ENCODE measurements at regions not wholly inside any gene's neighbourhood (a gene's known extent, or its start where the extent isn't known, plus 50 kb on each side); places are given as distances from the start of the nearest gene placed in this dataset.

DNA sequence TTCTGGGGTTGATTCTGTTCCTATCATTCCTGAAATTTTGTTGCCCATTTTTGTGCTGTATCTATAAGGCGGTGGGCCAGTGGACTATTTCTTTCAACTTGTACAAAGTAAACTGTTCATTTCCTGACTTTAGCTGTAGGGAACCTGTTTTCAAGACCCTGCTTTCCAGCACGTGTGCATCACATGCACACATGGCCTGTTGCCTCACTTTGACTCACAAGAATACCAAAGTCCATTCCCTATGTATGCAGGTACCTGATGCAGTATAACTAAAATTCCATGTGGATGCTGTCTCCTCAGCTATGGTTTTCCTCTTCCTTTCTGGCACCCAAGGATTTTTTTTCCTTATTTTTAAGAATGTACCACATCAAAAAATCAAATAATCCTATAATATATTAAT lies 284.1 kb upstream of the MANEA start:
- intact Hi-C loops (cut with DNase I): no loop called here
- DNase-seq (ENCODE audit: missing footprints) (no peak), ATAC-seq (no peak)

DNA sequence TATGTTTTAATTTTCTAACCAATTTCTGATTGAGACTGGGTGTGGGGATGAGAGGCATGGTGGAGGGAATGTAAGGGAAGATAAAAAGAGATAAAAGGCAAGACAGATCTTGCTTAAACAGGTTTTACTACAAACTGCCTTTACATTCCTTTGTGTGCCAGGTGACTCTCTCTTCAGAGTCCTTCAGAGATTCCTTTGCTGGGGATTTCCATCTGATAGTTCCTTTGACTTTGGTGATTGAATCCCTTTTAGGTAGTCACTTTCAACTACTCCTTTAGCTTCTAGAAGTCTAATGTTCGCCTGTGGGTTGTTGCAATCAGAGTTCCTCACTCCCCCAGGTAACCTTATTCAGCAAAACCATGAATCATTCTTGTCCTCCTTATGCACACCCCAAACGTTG lies 283.3 kb upstream of the MANEA start:
- ATAC-seq: no peak
- intact Hi-C loops (cut with DNase I): no loop called here
- no peak for DNase-seq (ENCODE audit: missing footprints)

- no peak for DNase-seq (ENCODE audit: missing footprints)
- ATAC-seq: no peak
- intact Hi-C loops (cut with DNase I): no loop called here
Observed at GRCh38 chr6:95309545-95309944, 267.8 kb upstream of the MANEA start.

DNA sequence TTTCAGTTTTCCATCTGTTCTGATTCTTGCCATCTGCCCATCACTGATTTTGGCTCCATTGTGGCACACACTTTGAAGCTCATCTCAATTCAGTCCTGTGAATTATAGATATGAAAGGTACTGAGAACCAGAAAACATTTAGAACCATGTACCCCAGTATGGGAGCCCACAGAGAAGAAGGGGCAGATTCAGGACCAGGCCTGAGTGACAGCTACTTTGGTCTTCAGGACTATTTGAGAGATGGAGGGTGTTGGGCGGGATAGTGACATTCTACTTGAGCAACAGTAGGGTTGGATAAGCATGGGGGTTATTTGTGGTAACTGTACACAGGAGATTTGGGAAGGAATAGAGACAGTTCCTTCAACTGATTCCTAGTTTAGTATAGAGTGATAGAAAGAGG lies 259.2 kb upstream of the MANEA start:
- no peak for ATAC-seq
- intact Hi-C loops (cut with DNase I): no loop called here
- no peak for DNase-seq (ENCODE audit: missing footprints)

GRCh38 chr6:95321126-95321525 lies 256.2 kb upstream of the MANEA start:
- intact Hi-C loops (cut with DNase I): no loop called here
- DNase-seq (ENCODE audit: missing footprints) (no peak), ATAC-seq (no peak)

GRCh38 chr6:95325916-95326315 lies 251.4 kb upstream of the MANEA start:
- intact Hi-C loops (cut with DNase I): no loop called here
- DNase-seq (ENCODE audit: missing footprints) (no peak), ATAC-seq (no peak)

- intact Hi-C loops (cut with DNase I): no loop called here
- DNase-seq (ENCODE audit: missing footprints) (no peak), ATAC-seq (no peak)
Observed at GRCh38 chr6:95328231-95328630, 249.1 kb upstream of the MANEA start.

GRCh38 chr6:95352064-95352795 lies 225.1 kb upstream of the MANEA start:
- DNase-seq (ENCODE audit: missing footprints) (no peak), ATAC-seq (no peak)
- intact Hi-C loops (cut with DNase I): no loop called here

- DNase-seq (ENCODE audit: missing footprints) (no peak), ATAC-seq (no peak)
- intact Hi-C loops (cut with DNase I): no loop called here
Observed at GRCh38 chr6:95354551-95354950, 222.8 kb upstream of the MANEA start.

- ATAC-seq (no peak), DNase-seq (ENCODE audit: missing footprints) (no peak)
- intact Hi-C loops (cut with DNase I): no loop called here
Observed at GRCh38 chr6:95357380-95358020, 219.8 kb upstream of the MANEA start.

DNA sequence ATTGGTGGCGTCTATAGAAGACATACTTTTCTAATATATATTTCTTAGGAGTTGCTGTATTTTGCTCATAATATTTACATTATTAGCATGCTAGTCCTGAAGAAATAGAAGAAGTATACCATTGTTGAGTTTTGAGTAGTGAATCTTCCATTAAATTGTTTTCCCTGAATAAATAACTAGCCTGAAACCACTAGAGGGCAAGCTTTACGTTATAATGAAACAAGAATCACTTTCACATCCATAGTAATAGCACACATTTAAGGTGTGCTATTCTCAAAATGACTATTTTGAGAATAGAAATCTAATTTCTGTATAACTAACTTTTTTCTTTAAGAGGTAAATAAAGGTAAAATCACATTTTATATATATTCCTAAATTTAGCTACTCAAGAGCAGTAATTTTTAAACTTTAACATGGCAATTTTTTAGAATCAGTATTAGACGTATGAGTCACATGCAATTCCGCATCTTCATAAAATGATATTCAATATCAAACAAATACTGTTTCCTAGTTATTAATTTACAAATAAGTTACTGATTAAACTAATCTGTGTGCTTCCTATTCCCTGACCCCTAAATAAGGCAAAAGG lies 213.2 kb upstream of the MANEA start:
- ATAC-seq: no peak
- intact Hi-C loops (cut with DNase I): no loop called here
- DNase-seq (ENCODE audit: missing footprints): no peak

GRCh38 chr6:95365454-95365853 lies 211.9 kb upstream of the MANEA start:
- ATAC-seq: no peak
- DNase-seq (ENCODE audit: missing footprints): no peak
- intact Hi-C loops (cut with DNase I): no loop called here

- intact Hi-C loops (cut with DNase I): no loop called here
Observed at GRCh38 chr6:95366414-95366813, 210.9 kb upstream of the MANEA start.

DNA sequence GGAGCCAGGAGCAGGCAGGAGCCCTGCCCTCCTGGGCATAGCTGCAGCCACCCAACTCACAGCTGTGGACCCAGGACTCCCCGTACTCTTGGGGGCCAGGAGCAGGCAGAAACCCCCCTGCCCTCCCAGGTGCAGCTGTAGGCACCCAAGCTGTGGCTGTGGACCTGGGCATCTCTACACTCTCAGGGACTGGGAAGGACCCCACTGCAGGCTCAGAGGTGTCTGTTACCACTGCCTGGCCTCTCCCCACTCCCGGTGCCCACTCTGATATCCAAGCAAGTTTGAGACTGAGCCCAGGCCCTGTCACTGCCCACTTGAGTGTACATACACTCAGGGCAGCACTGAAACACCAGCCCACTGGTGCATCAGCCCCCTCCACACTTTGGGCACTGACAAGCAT lies 193.5 kb upstream of the MANEA start:
- DNase-seq (ENCODE audit: missing footprints) (peak; percentile 50), ATAC-seq (no peak)
- intact Hi-C loops (cut with DNase I): no loop called here

More at GRCh38 chr6:95366414-95366813, 210.9 kb upstream of the MANEA start:
- no peak for ATAC-seq
- DNase-seq (ENCODE audit: missing footprints): no peak

DNA sequence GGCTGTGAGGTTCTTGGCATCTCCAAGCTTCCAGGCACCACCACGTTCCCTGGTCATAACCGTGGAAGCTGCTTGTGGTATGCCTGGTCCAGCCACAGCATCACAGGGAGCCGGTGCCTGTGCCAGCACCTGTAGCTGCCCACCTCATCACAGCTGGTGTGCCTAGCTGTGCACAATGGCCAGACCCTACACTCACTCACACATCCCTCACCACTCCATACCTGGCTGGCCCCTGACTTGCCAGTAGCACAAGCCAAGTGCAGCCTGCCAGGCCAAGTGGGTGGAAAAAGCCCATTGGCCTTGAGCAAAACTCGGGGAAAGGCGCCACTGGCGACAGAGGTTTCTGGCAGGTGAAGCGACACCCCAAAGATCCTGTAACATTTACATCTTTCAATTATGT lies 192.3 kb upstream of the MANEA start:
- DNase-seq (ENCODE audit: missing footprints) (peak; percentile 26), ATAC-seq (no peak)
- intact Hi-C loops (cut with DNase I): no loop called here

- ATAC-seq (no peak), DNase-seq (ENCODE audit: missing footprints) (no peak)
- intact Hi-C loops (cut with DNase I): no loop called here
Observed at GRCh38 chr6:95387845-95388244, 189.5 kb upstream of the MANEA start.

- ATAC-seq (no peak), DNase-seq (ENCODE audit: missing footprints) (no peak)
- intact Hi-C loops (cut with DNase I): no loop called here
Observed at GRCh38 chr6:95404777-95405176, 172.6 kb upstream of the MANEA start.

DNA sequence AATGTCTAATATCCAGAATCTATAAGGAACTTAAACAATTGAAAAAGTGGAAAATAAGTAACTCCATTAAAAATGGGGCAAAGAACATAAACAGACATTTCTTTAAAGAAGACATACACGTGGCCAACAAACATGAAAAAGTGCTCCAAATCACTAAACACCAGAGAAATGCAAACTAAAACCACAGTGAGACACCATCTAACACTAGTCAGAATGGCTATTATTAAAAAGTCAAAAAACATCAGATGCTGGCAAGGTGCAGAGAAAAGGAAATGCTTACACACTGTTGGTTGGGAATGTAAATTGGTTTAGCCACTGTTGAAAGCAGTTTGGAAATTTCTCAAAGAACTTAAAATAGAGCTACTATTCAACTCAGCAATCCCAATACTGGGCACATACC lies 169.2 kb upstream of the MANEA start:
- DNase-seq (ENCODE audit: missing footprints) (no peak), ATAC-seq (no peak)
- intact Hi-C loops (cut with DNase I): no loop called here

- DNase-seq (ENCODE audit: missing footprints) (no peak), ATAC-seq (no peak)
- intact Hi-C loops (cut with DNase I): no loop called here
Observed at GRCh38 chr6:95410168-95410567, 167.2 kb upstream of the MANEA start.

GRCh38 chr6:95413789-95414188 lies 163.5 kb upstream of the MANEA start:
- ATAC-seq: no peak
- no peak for DNase-seq (ENCODE audit: missing footprints)
- intact Hi-C loops (cut with DNase I): no loop called here

Measured in Right ventricle myocardium inferior (tissue), 1 donor.